ENCODE measurements at regions not wholly inside any gene's neighbourhood (a gene's known extent, or its start where the extent isn't known, plus 50 kb on each side); places are given as distances from the start of the nearest gene placed in this dataset.

DNA sequence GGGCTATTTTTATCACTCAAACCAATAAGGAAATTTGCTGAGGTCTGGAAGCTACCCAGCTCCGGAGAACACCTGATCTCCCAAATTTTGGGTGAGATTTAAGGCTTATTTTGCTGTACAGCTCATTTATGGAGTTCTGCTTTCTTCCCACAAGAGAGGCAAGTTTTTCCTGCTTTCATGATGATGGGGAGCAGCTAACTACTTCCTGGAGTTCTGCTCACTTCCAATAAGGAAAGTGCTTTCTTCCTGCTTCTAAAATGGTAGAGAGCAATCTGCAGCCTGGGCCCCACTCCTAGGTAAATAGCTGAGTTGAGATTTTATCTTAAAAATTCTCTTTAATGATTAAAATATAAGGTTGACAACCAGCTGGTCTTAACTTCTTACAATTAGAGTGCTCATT, 606.0 kb upstream of the HTR2C start:
- TF ChIP-seq CTCF (conservative IDR thresholded peaks at IDR 0.05; ENCODE audit: low read depth, low read length) (no peak), EZH2 (IDR thresholded peaks at IDR 0.05; ENCODE audit: low read length, unreplicated experiment) (no peak), EZH2phosphoT487 (IDR thresholded peaks at IDR 0.05; ENCODE audit: borderline replicate concordance, low read length) (no peak)
